Stomach (tissue), 8 donors: ENCODE measurements at regions not wholly inside any gene's neighbourhood (a gene's known extent, or its start where the extent isn't known, plus 50 kb on each side); places are given as distances from the start of the nearest gene placed in this dataset.

Source experiments
- DNase-seq, 2 donors: peaks; one replicate each; pipeline versions ENCODE4 v3.0.0 to v3.0.0-alpha.2; 2013 to 2019
- H3K27ac ChIP-seq, 5 donors: fragments of 200-600 bp in 4 of 5; sonication (generic) in 4 of 5; one replicate each; pipeline ENCODE4 v1.5.1; 2013 to 2019; ENCODE audit warnings: mild to moderate bottlenecking in 1 of 5, moderate library complexity in 1 of 5
- H3K27me3 ChIP-seq, 3 donors: fragments of 200-600 bp; sonication (generic); one replicate each; pipeline ENCODE4 v1.5.1; 2017 to 2019; ENCODE audit warnings: mixed run types in 1 of 3
- H3K36me3 ChIP-seq, 4 donors: fragments of 200-600 bp; sonication (generic); 1 replicate in 3 of 4; 2 replicates in 1 of 4; pipeline ENCODE4 v1.5.1; 2016 to 2019
- H3K4me1 ChIP-seq, 4 donors: fragments of 200-600 bp; sonication (generic); one replicate each; pipeline ENCODE4 v1.5.1; 2016 to 2019
- H3K4me3 ChIP-seq, 4 donors: fragments of 200-600 bp; sonication (generic) in 3 of 4; one replicate each; pipeline ENCODE4 v1.5.1; 2016 to 2019; ENCODE audit warnings: mild to moderate bottlenecking in 1 of 4
- H3K9me3 ChIP-seq, 4 donors: fragments of 200-600 bp; sonication (generic); one replicate each; pipeline ENCODE4 v1.5.1; 2016 to 2019
- CTCF ChIP-seq, 7 experiments: fragments of 450-650 bp in 4 of 7; fragments of 200-600 bp in 3 of 7; sonication (generic) in 3 of 7; IDR thresholded peaks; one replicate each; pipeline ENCODE4 v1.5.1; 2016 to 2019; ENCODE audit warnings: antibody characterized with exemption in 7 of 7, control low read depth in 2 of 7, mild to moderate bottlenecking in 1 of 7
- EP300 ChIP-seq: sonication (generic); formaldehyde crosslinking; IDR thresholded peaks from one replicate; pipeline ENCODE4 v1.6.1; 2017; ENCODE audit warnings: antibody characterized with exemption
- POLR2A ChIP-seq, 4 donors: fragments of 450-650 bp; IDR thresholded peaks; one replicate each; pipeline ENCODE4 v1.6.1; 2016; ENCODE audit warnings: antibody characterized with exemption in 4 of 4, control low read depth in 2 of 4, mild to moderate bottlenecking in 1 of 4, moderate library complexity in 1 of 4
- POLR2AphosphoS5 ChIP-seq, 3 donors: sonication (generic); formaldehyde crosslinking; IDR thresholded peaks; one replicate each; pipeline ENCODE4 v1.6.1; 2016; ENCODE audit warnings: antibody characterized with exemption in 3 of 3
- WGBS, 5 donors: extraction: QIAGEN DNeasy Blood & Tissue Kit in 3 of 5; methylation state at CpG; one replicate each; pipeline versions ENCODE4 v1.1.5 to v1.1.7; 2013 to 2018; 5-methylcytosine and 5-hydroxymethylcytosine counted together
- intact Hi-C: fragments of 100-400 bp; cut with DNase I; formaldehyde crosslinking; loops from one replicate; pipeline ENCODE4 v1.15.1; 2023; ENCODE audit warnings: low total_unique reads
- donor health status: healthy with polysubstance abuse.
- donor health status: Bipolar disorder and iron deficiency.
- donor health status: healthy.

DNA sequence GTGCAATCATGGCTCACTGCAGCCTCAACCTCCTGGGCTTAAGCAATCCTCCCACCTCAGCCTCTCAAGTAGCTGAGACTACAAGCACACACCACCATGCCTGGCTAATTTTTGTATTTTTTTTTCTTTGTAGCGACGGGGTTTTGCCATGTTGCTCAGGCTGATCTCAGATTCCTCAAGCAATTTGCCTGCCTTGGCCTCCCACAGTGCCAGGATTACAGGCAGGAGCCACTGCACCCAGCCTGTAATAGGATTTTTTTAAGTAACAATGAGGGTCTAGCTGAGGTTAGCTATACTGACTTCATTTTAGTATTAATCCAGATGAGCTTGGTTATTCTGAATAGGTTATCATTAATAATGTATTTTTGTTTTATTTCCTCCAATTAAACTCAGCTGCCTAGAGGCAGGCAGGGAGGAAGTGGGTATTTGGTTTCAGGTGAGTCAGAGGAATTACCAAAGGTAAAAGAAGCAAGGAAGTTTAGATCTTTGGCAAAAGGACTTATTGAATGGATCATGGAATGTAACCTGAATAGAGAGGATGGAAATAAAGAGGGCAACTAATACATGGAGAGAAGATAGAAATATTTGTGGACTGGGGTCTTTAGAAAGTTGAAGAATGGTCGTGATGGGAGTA is 1023.3 kb upstream of the TENM3 start:
- no peak overlapping the region for H3K4me3 ChIP-seq
- no peaks in the 10 kb centered on the region for H3K9me3 ChIP-seq
- no peaks in the 10 kb centered on the region for H3K27me3 ChIP-seq
- WGBS, 5 donors, result 66 to 78% (median 78%) methylated on average over 3 of the region's 3 CpGs
- DNase-seq, result no peak
- TF ChIP-seq POLR2AphosphoS5 (IDR thresholded peaks at IDR 0.05) (no peak), CTCF (IDR thresholded peaks at IDR 0.05) (no peak), EP300 (no peak), POLR2A (IDR thresholded peaks at IDR 0.05) (no peak)
- H3K36me3 ChIP-seq, result no peaks in the 10 kb centered on the region
- H3K4me1 ChIP-seq, result no peaks in the 10 kb centered on the region
- intact Hi-C loops, result no loop called here
- no peak overlapping the region for H3K27ac ChIP-seq

DNA sequence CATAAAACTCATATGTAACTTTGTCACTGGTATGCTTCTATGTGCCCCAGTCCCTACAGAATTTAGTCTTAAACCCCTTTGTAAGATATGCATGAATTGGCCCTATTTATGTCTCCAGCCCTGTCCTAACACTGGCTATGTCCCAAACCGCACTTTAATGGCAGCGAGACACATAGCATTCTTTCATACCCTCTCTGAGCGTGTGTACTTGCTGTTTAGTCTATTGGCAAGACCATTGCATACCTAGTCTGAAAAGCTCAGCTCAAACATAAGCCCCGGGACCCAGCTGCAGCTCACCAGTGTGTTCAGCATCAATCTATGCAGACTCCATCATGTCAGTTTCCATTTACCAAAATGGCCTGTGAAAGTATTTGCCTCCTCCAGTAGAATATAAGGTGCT is 1018.4 kb upstream of the TENM3 start:
- no peaks in the 10 kb centered on the region for H3K36me3 ChIP-seq
- TF ChIP-seq CTCF (IDR thresholded peaks at IDR 0.05) (no peak), POLR2A (IDR thresholded peaks at IDR 0.05) (no peak), POLR2AphosphoS5 (IDR thresholded peaks at IDR 0.05) (no peak), EP300 (no peak)
- no peaks in the 10 kb centered on the region for H3K27me3 ChIP-seq
- peaks cover 0 to 15% (median 8%) of the 10 kb centered on the region in 4 donors for H3K4me1 ChIP-seq
- no peak overlapping the region for H3K27ac ChIP-seq
- no peak for DNase-seq
- no peak overlapping the region for H3K4me3 ChIP-seq
- H3K9me3 ChIP-seq, result no peaks in the 10 kb centered on the region
- intact Hi-C loops, result no loop called here
- WGBS, 5 donors, result 60 to 87% (median 84%) methylated on average over 4 of the region's 4 CpGs

DNA sequence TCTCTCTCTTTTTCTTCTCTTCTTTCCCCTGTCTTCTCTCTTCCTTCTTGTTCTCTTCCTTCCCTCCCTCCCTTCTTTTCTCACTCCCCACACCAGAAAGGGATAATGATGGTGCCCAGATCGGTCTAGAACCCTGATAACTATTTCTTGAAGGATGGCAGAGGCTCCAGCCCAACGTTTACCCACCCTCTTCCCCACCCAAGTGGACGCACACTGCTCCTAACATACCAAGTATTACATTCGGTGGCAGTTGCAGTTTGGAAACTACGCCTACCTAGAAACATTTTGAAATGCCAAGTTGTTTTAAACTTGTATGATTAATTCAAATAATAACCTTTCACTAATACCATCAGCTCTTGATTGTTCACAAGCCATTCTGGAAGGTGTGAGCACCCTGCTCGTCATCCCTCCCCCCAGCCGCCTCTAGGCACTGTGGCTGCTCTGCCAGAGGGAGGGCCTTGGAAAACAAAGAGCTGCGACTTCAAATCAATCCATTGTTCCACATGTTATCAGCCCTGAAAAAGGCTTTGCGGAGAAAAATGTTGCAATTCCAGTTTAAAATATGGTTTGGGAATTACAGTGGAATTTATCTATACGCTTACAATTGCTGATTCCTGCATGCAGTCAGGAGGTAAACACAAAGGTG is 1017.5 kb upstream of the TENM3 start:
- TF ChIP-seq POLR2A (IDR thresholded peaks at IDR 0.05) (no peak), POLR2AphosphoS5 (IDR thresholded peaks at IDR 0.05) (no peak), CTCF (IDR thresholded peaks at IDR 0.05) (no peak), EP300 (no peak)
- Histone ChIP-seq H3K9me3 (no peaks in the 10 kb centered on the region), H3K36me3 (no peaks in the 10 kb centered on the region), H3K4me1 (peaks cover 0 to 15% (median 8%) of the 10 kb centered on the region in 4 donors), H3K27me3 (no peaks in the 10 kb centered on the region), H3K27ac (no peak overlapping the region), H3K4me3 (no peak overlapping the region)
- WGBS, 5 donors, result 24 to 46% (median 33%) methylated on average over 10 of the region's 10 CpGs
- intact Hi-C loops, result no loop called here
- DNase-seq, result peak in 1 of 2 donors; percentile 26

GRCh38 chr4:181234951-181235680 is 1008.1 kb upstream of the TENM3 start:
- 81 to 87% (median 87%) methylated on average over 13 of the region's 13 CpGs for WGBS, 5 donors
- Histone ChIP-seq H3K36me3 (no peaks in the 10 kb centered on the region), H3K27me3 (no peaks in the 10 kb centered on the region), H3K9me3 (no peaks in the 10 kb centered on the region), H3K4me3 (no peak overlapping the region), H3K4me1 (no peaks in the 10 kb centered on the region), H3K27ac (no peak overlapping the region)
- TF ChIP-seq POLR2AphosphoS5 (IDR thresholded peaks at IDR 0.05), result no peak
- TF ChIP-seq CTCF (IDR thresholded peaks at IDR 0.05), result no peak
- no peak for TF ChIP-seq POLR2A (IDR thresholded peaks at IDR 0.05)
- no peak for TF ChIP-seq EP300
- intact Hi-C loops, result no loop called here
- DNase-seq, result no peak
